Trophoblast cell (in vitro differentiated cells and primary cell): ENCODE measurements at regions not wholly inside any gene's neighbourhood (a gene's known extent, or its start where the extent isn't known, plus 50 kb on each side); places are given as distances from the start of the nearest gene placed in this dataset.
"Not testable (repeated sequence)": the region's sequence is repeated elsewhere in the genome, so short reads cannot be mapped to it uniquely, and the experiment has no call there.

Experiments used
- DNase-seq, 2 donors: peaks; one replicate each; pipeline ENCODE4 v3.0.0-alpha.2; 2016
- H2AFZ ChIP-seq: 2 replicates; pipeline ENCODE4 v1.6.1; 2013; ENCODE audit warnings: low read length, moderate library complexity, mild to moderate bottlenecking; ENCODE audit not compliant: insufficient read depth, poor library complexity
- H2AK5ac ChIP-seq: 2 replicates; pipeline ENCODE4 v1.6.1; 2013; ENCODE audit warnings: mild to moderate bottlenecking, low read length
- H2BK120ac ChIP-seq: 2 replicates; pipeline ENCODE4 v1.6.1; 2013; ENCODE audit warnings: low read length, mild to moderate bottlenecking, moderate library complexity; ENCODE audit not compliant: insufficient read depth, poor library complexity
- H2BK12ac ChIP-seq: 2 replicates; pipeline ENCODE4 v1.6.1; 2013; ENCODE audit warnings: mild to moderate bottlenecking, low read length, moderate library complexity
- H2BK5ac ChIP-seq: 2 replicates; pipeline ENCODE4 v1.6.1; 2013; ENCODE audit warnings: low read length, low read depth, moderate library complexity, mild to moderate bottlenecking; ENCODE audit not compliant: poor library complexity
- H3K14ac ChIP-seq: 2 replicates; pipeline ENCODE4 v1.6.1; 2013; ENCODE audit warnings: mild to moderate bottlenecking, low read length
- H3K18ac ChIP-seq: 2 replicates; pipeline ENCODE4 v1.6.1; 2013; ENCODE audit warnings: mild to moderate bottlenecking, low read length
- H3K23ac ChIP-seq: 2 replicates; pipeline ENCODE4 v1.6.1; 2013; ENCODE audit warnings: low read length
- H3K27ac ChIP-seq: 2 replicates; pipeline ENCODE4 v1.5.1; 2013; ENCODE audit warnings: low read depth, mild to moderate bottlenecking, inconsistent platforms, low read length, moderate library complexity
- H3K27me3 ChIP-seq: 2 replicates; pipeline ENCODE4 v1.6.1; 2013; ENCODE audit warnings: inconsistent platforms, mild to moderate bottlenecking, low read length, moderate library complexity; ENCODE audit not compliant: insufficient read depth
- H3K36me3 ChIP-seq, 2 experiments: 1 replicate in 1 of 2; 2 replicates in 1 of 2; pipeline ENCODE4 v1.6.1; 2013; ENCODE audit warnings: low read length in 2 of 2, mild to moderate bottlenecking in 2 of 2, moderate library complexity in 1 of 2; ENCODE audit not compliant: insufficient read depth in 2 of 2, control insufficient read depth in 1 of 2
- H3K4ac ChIP-seq: 2 replicates; pipeline ENCODE4 v1.6.1; 2013; ENCODE audit warnings: low read depth, mild to moderate bottlenecking, low read length, moderate library complexity
- H3K4me1 ChIP-seq, 2 experiments: 1 replicate in 1 of 2; 2 replicates in 1 of 2; pipeline ENCODE4 v1.6.1; 2013; ENCODE audit warnings: low read length in 2 of 2, mild to moderate bottlenecking in 2 of 2, moderate library complexity in 1 of 2; ENCODE audit not compliant: insufficient read depth in 2 of 2, control insufficient read depth in 1 of 2
- H3K4me2 ChIP-seq: 2 replicates; pipeline ENCODE4 v1.6.1; 2013; ENCODE audit warnings: inconsistent platforms, mild to moderate bottlenecking, low read length, moderate library complexity
- H3K4me3 ChIP-seq: 2 replicates; pipeline ENCODE4 v1.5.1; 2013; ENCODE audit warnings: mild to moderate bottlenecking, low read depth, low read length, inconsistent platforms
- H3K79me1 ChIP-seq: one replicate; pipeline ENCODE4 v1.6.1; 2013; ENCODE audit warnings: low read length
- H3K79me2 ChIP-seq: 2 replicates; pipeline ENCODE4 v1.6.1; 2013; ENCODE audit warnings: low read length, mild to moderate bottlenecking; ENCODE audit not compliant: control insufficient read depth, insufficient read depth, poor library complexity
- H3K9ac ChIP-seq: 2 replicates; pipeline ENCODE4 v1.6.1; 2013; ENCODE audit warnings: mild to moderate bottlenecking, low read length
- H3K9me3 ChIP-seq: 2 replicates; pipeline ENCODE4 v1.6.1; 2013; ENCODE audit warnings: low read depth, mild to moderate bottlenecking, control low read depth, inconsistent platforms, low read length; ENCODE audit not compliant: insufficient read depth
- H4K12ac ChIP-seq: 2 replicates; pipeline ENCODE4 v1.6.1; 2013; ENCODE audit warnings: low read depth, mild to moderate bottlenecking, low read length, moderate library complexity
- H4K8ac ChIP-seq: 2 replicates; pipeline ENCODE4 v1.6.1; 2013; ENCODE audit warnings: low read depth, mild to moderate bottlenecking, low read length, moderate library complexity
- H4K91ac ChIP-seq: one replicate; pipeline ENCODE4 v1.6.1; 2013; ENCODE audit warnings: low read depth, mild to moderate bottlenecking, low read length, moderate library complexity
- WGBS: extraction: QIAGEN DNeasy Blood & Tissue Kit; methylation state at CpG from one replicate; pipeline ENCODE4 v1.1.7; 2013; ENCODE audit warnings: missing lambda C conversion rate; ENCODE audit not compliant: insufficient read length, insufficient coverage; ENCODE audit errors: extremely low coverage; 5-methylcytosine and 5-hydroxymethylcytosine counted together

GRCh38 chr12:127044836-127045235 lies 1222.1 kb upstream of the TMEM132C start:
- H3K36me3 ChIP-seq: no peaks in the 10 kb centered on the region
- no peaks in the 10 kb centered on the region for H3K4me1 ChIP-seq
- no peaks in the 10 kb centered on the region for H3K79me1 ChIP-seq
- no peak overlapping the region for H4K8ac ChIP-seq
- no peaks in the 10 kb centered on the region for H3K27me3 ChIP-seq
- H3K4me2 ChIP-seq: no peak overlapping the region
- no peak overlapping the region for H2AFZ ChIP-seq
- no peak overlapping the region for H3K9ac ChIP-seq
- no peak for DNase-seq
- no peak overlapping the region for H3K4ac ChIP-seq
- H3K4me3 ChIP-seq: no peak overlapping the region
- no peaks in the 10 kb centered on the region for H3K9me3 ChIP-seq
- no peak overlapping the region for H3K27ac ChIP-seq
- no peak overlapping the region for H2BK120ac ChIP-seq
- no peak overlapping the region for H4K12ac ChIP-seq
- no peak overlapping the region for H3K18ac ChIP-seq
- no CpG with 5 or more reads among the region's 1 CpG for WGBS
- no peaks in the 10 kb centered on the region for H3K79me2 ChIP-seq
- H2AK5ac ChIP-seq: no peak overlapping the region
- no peak overlapping the region for H2BK5ac ChIP-seq
- no peak overlapping the region for H4K91ac ChIP-seq
- no peak overlapping the region for H2BK12ac ChIP-seq
- H3K23ac ChIP-seq: no peak overlapping the region
- no peak overlapping the region for H3K14ac ChIP-seq

- DNase-seq: no peak
Measured at GRCh38 chr12:127046467-127046866, 1220.5 kb upstream of the TMEM132C start.

GRCh38 chr12:127048057-127048456 lies 1218.9 kb upstream of the TMEM132C start:
- no CpG with 5 or more reads among the region's 1 CpG for WGBS
- H3K4ac ChIP-seq: no peak overlapping the region
- no peak for DNase-seq

More at GRCh38 chr12:127046467-127046866, 1220.5 kb upstream of the TMEM132C start:
- Histone ChIP-seq H2AFZ (no peak overlapping the region), H3K4me3 (no peak overlapping the region), H3K27me3 (no peaks in the 10 kb centered on the region), H2BK12ac (no peak overlapping the region), H3K79me1 (no peaks in the 10 kb centered on the region), H2BK5ac (no peak overlapping the region), H3K36me3 (no peaks in the 10 kb centered on the region), H4K12ac (no peak overlapping the region), H3K9ac (no peak overlapping the region), H4K91ac (no peak overlapping the region), H3K4me2 (no peak overlapping the region), H3K4me1 (no peaks in the 10 kb centered on the region), H3K9me3 (no peaks in the 10 kb centered on the region), H3K23ac (no peak overlapping the region), H3K27ac (no peak overlapping the region), H2AK5ac (no peak overlapping the region), H2BK120ac (no peak overlapping the region), H3K18ac (no peak overlapping the region), H4K8ac (no peak overlapping the region), H3K79me2 (no peaks in the 10 kb centered on the region), H3K14ac (no peak overlapping the region), H3K4ac (no peak overlapping the region)
- WGBS: no CpG with 5 or more reads among the region's 1 CpG

GRCh38 chr12:127048525-127048924 lies 1218.4 kb upstream of the TMEM132C start:
- not testable (repeated sequence) for H3K9me3 ChIP-seq, H3K23ac ChIP-seq, H3K4me2 ChIP-seq, H3K14ac ChIP-seq, H4K8ac ChIP-seq, H3K4me1 ChIP-seq, H3K4me3 ChIP-seq, H3K27ac ChIP-seq, H3K18ac ChIP-seq, H2BK12ac ChIP-seq, H4K12ac ChIP-seq, H3K79me2 ChIP-seq, H3K9ac ChIP-seq, H2AK5ac ChIP-seq, DNase-seq, H4K91ac ChIP-seq, H2BK5ac ChIP-seq, H3K79me1 ChIP-seq, H3K4ac ChIP-seq, H3K27me3 ChIP-seq, H2BK120ac ChIP-seq, H3K36me3 ChIP-seq, H2AFZ ChIP-seq
- no CpG with 5 or more reads among the region's 6 CpGs for whole genome bisulfite sequencing

More at GRCh38 chr12:127048057-127048456, 1218.9 kb upstream of the TMEM132C start:
- H3K4me3 ChIP-seq: no peak overlapping the region
- no peak overlapping the region for H3K4me2 ChIP-seq
- H2AFZ ChIP-seq: no peak overlapping the region
- no peak overlapping the region for H2AK5ac ChIP-seq
- H3K79me2 ChIP-seq: no peaks in the 10 kb centered on the region
- no peak overlapping the region for H3K14ac ChIP-seq
- H2BK12ac ChIP-seq: no peak overlapping the region
- H3K79me1 ChIP-seq: no peaks in the 10 kb centered on the region
- no peak overlapping the region for H2BK5ac ChIP-seq
- H3K4me1 ChIP-seq: no peaks in the 10 kb centered on the region
- no peak overlapping the region for H3K27ac ChIP-seq
- no peak overlapping the region for H3K9ac ChIP-seq
- no peaks in the 10 kb centered on the region for H3K9me3 ChIP-seq
- H2BK120ac ChIP-seq: no peak overlapping the region
- H3K36me3 ChIP-seq: no peaks in the 10 kb centered on the region
- H3K27me3 ChIP-seq: no peaks in the 10 kb centered on the region
- no peak overlapping the region for H3K18ac ChIP-seq
- H4K8ac ChIP-seq: no peak overlapping the region
- no peak overlapping the region for H4K91ac ChIP-seq
- H3K23ac ChIP-seq: no peak overlapping the region
- no peak overlapping the region for H4K12ac ChIP-seq
